Activated B cell treated with CpG ODN at 0.5 μM for 24 hours (primary cell): ENCODE measurements at regions not wholly inside any gene's neighbourhood (a gene's known extent, or its start where the extent isn't known, plus 50 kb on each side); places are given as distances from the start of the nearest gene placed in this dataset.

Experiments
- ATAC-seq: fragments of 200-7000 bp; cut with Tn5 transposase; one replicate; pipeline ENCODE4 v1.10.0; 2021; ENCODE audit warnings: low read depth, mild to moderate bottlenecking, moderate library complexity
- CTCF ChIA-PET: fragments of 350-600 bp; sonication (Branson Sonifier 250); formaldehyde crosslinking; loops from one replicate; lab custom pipeline; 2021; ENCODE audit warnings: antibody characterized with exemption; lab: Charles Lee
- POLR2A ChIA-PET: fragments of 350-600 bp; sonication (Branson Sonifier 250); formaldehyde crosslinking; loops from one replicate; lab custom pipeline; 2021; ENCODE audit warnings: antibody characterized with exemption; lab: Charles Lee
- DNase-seq: peaks from one replicate; pipeline ENCODE4 v3.0.0; 2022
- H3K27ac Mint-ChIP-seq: one replicate; pipeline ENCODE4 v1.8.0; 2020; ENCODE audit warnings: mixed read lengths
- H3K27me3 Mint-ChIP-seq: one replicate; pipeline ENCODE4 v1.8.0; 2021; ENCODE audit warnings: mixed read lengths
- H3K36me3 Mint-ChIP-seq: one replicate; pipeline ENCODE4 v1.8.0; 2021; ENCODE audit warnings: low read depth, mixed read lengths
- H3K4me1 Mint-ChIP-seq: one replicate; pipeline ENCODE4 v1.8.0; 2021; ENCODE audit warnings: mixed read lengths
- H3K4me3 Mint-ChIP-seq: one replicate; pipeline ENCODE4 v1.8.0; 2020; ENCODE audit warnings: mild to moderate bottlenecking, mixed read lengths
- H3K9me3 Mint-ChIP-seq: one replicate; pipeline ENCODE4 v1.8.0; 2020; ENCODE audit warnings: mixed read lengths
- intact Hi-C: fragments of 100-400 bp; cut with micrococcal nuclease; formaldehyde crosslinking; loops from one replicate; pipeline ENCODE4 v1.15.1; 2024
- TF ChIP-seq, protein P1 (sequence below): fragments of 200-600 bp; IDR thresholded peaks from one replicate; pipeline ENCODE4 v1.8.0; 2022; ENCODE audit warnings: antibody characterized with exemption, mild to moderate bottlenecking

GRCh38 chr6:167235005-167235404 is 56.1 kb upstream of the UNC93A start:
- DNase-seq: no peak
- peaks cover 23% of the 10 kb centered on the region for H3K27me3 Mint-ChIP-seq
- intact Hi-C loops: no loop called here

GRCh38 chr6:167235421-167236238 is 55.5 kb upstream of the UNC93A start:
- TF ChIP-seq, protein P1, sequence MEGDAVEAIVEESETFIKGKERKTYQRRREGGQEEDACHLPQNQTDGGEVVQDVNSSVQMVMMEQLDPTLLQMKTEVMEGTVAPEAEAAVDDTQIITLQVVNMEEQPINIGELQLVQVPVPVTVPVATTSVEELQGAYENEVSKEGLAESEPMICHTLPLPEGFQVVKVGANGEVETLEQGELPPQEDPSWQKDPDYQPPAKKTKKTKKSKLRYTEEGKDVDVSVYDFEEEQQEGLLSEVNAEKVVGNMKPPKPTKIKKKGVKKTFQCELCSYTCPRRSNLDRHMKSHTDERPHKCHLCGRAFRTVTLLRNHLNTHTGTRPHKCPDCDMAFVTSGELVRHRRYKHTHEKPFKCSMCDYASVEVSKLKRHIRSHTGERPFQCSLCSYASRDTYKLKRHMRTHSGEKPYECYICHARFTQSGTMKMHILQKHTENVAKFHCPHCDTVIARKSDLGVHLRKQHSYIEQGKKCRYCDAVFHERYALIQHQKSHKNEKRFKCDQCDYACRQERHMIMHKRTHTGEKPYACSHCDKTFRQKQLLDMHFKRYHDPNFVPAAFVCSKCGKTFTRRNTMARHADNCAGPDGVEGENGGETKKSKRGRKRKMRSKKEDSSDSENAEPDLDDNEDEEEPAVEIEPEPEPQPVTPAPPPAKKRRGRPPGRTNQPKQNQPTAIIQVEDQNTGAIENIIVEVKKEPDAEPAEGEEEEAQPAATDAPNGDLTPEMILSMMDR: no peak
- H3K9me3 Mint-ChIP-seq: no peaks in the 10 kb centered on the region
- H3K27me3 Mint-ChIP-seq: peaks cover 23% of the 10 kb centered on the region
- ATAC-seq (no peak), DNase-seq (no peak)
- POLR2A ChIA-PET: no interaction called here
- intact Hi-C loops: no loop called here
- no peak overlapping the region for H3K4me3 Mint-ChIP-seq
- CTCF ChIA-PET: no interaction called here
- no peaks in the 10 kb centered on the region for H3K36me3 Mint-ChIP-seq
- no peak overlapping the region for H3K27ac Mint-ChIP-seq
- H3K4me1 Mint-ChIP-seq: no peaks in the 10 kb centered on the region

More at GRCh38 chr6:167235005-167235404, 56.1 kb upstream of the UNC93A start:
- Mint-ChIP-seq H3K27ac (no peak overlapping the region), H3K4me3 (no peak overlapping the region), H3K36me3 (no peaks in the 10 kb centered on the region), H3K4me1 (no peaks in the 10 kb centered on the region), H3K9me3 (no peaks in the 10 kb centered on the region)
- POLR2A ChIA-PET: no interaction called here
- no peak for ATAC-seq
- TF ChIP-seq, protein P1: no peak
- CTCF ChIA-PET: no interaction called here

- Mint-ChIP-seq H3K27ac (no peak overlapping the region), H3K36me3 (no peaks in the 10 kb centered on the region), H3K4me3 (no peak overlapping the region), H3K27me3 (peaks cover 22% of the 10 kb centered on the region), H3K4me1 (no peaks in the 10 kb centered on the region), H3K9me3 (no peaks in the 10 kb centered on the region)
- TF ChIP-seq, protein P1: no peak
- ChIA-PET POLR2A (no interaction called here), CTCF (no interaction called here)
- DNase-seq (no peak), ATAC-seq (no peak)
- intact Hi-C loops: no loop called here
Observed at GRCh38 chr6:167236239-167236571, 54.9 kb upstream of the UNC93A start.

DNA sequence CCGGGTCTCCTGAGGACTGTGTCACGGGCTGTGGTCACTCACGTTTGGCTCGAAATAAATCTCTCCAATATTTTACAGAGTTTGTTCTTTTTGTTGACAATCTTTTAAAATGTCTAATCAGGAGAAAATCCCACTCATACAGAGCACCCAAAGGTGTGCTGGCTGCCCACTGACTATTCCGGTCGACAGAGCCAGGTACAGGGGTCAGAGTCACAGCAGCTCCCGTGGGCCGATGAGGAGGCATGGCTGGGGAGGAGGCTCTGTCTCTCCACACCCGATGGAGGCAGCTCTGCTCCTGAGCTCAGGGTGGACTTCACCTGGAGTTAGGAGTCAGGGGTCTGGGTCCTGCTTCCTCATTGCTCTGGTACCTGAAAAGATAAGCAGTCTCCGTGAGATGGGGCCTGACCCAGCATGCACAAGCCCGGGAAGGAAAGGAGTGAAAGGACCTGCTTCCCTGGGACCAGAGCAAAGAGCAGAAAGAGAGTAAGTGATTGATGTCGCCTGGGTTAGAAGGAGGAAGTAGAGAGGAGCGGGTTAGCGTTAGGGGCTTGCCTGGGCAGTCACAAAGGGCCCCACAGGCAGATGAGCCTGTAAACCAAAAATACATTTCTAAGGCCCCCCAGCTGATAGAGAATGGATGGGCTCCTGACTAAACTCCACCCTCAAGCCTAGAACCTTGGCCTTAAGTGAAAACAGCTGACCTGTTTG is 53.5 kb upstream of the UNC93A start:
- intact Hi-C loops: no loop called here

More for the DNA sequence above, 53.5 kb upstream of the UNC93A start:
- H3K9me3 Mint-ChIP-seq: no peaks in the 10 kb centered on the region
- H3K36me3 Mint-ChIP-seq: no peaks in the 10 kb centered on the region
- no peak overlapping the region for H3K27ac Mint-ChIP-seq
- TF ChIP-seq, protein P1: no peak
- H3K4me3 Mint-ChIP-seq: no peak overlapping the region
- ChIA-PET POLR2A (no interaction called here), CTCF (no interaction called here)
- DNase-seq (no peak), ATAC-seq (no peak)
- H3K4me1 Mint-ChIP-seq: no peaks in the 10 kb centered on the region
- peaks cover 22% of the 10 kb centered on the region for H3K27me3 Mint-ChIP-seq
